ENCODE measurements at regions not wholly inside any gene's neighbourhood (a gene's known extent, or its start where the extent isn't known, plus 50 kb on each side); places are given as distances from the start of the nearest gene placed in this dataset.
A peak's percentile ranks its signal among the peaks of the same experiment; 100 is the strongest.

DNA sequence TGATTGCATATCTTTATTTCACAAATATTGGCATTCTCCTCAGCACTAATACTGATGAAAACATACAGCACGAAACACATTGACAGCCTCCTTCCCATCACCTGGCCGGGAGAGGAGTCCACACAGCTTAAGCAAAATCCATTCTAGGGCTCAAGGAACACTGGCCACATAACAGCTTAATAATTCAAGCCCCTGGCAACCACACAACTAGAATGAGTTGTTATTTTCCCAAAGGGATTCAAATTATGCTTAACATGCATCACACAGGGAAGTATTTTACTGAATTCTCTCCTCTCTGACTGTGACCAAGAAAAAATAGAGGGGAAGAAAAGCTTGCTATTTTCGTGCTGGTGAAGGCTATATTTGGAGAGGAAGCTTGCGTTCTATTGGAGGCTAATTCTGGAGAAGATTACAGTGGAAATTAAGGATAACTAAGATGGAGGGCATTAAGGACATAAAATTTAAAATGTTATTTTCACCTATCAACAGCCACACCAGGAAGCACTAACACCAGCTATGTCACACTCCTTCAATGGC, 198.5 kb downstream of the ADGRG6 start:
- peak; percentile 34 for DNase-seq

DNA sequence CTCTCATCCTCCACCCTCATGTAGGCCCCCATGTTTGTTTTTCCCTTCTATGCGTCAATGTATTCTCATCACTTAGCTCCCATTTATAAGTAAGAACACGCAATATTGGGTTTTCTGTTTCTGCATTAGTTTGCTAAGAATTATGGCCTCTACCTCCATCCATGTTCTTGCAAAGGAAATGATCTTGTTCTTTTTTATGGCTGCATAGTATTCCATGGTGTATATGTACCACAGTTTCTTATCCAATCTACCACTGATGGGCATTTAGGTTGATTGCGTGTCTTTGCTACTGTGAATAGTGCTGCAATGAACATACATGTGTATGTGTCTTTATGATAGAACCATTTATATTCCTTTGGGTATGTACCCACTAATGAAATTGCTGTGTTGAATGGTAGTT, 200.0 kb downstream of the ADGRG6 start:
- no peak for DNase-seq

DNA sequence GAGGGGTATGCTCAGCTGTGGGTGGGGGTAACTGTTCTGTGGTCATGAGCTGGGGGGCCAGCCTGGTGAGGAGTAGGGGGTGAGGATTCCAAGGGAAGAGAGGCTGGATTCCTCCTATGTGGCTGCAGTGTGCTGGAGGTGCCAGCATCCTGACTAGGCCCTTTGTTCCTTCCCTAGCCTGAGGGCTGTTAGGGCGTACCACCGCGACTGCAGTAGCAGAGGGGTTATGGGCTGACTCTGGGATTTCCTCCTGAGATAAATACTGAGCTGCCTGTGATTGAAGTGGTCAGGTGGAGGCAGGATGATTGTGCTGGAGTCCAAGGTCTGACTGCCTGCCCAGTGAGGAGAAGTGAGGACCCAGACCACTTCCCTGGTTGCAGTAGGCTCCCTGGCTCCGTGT, 205.3 kb downstream of the ADGRG6 start:
- no peak for DNase-seq

DNA sequence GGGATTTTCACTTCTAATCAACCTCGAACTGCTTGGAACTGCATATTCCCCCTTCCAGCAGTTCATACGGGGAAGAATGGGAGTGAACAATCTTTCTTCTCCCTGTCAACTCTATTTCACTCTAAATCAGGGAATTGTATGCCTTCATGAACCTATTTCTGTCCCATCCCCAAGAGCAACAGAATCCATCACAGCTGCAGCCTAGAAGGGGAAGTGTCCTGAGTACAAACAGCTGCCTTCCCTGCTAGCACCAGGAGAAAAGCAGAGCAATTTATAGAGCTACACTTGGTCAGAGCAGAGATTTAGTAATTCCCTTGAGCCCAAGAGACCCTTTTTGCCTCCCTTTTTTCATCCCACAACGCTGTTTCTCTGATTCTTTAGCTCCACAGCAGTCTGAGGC, 208.4 kb downstream of the ADGRG6 start:
- peak; percentile 9 for DNase-seq

DNA sequence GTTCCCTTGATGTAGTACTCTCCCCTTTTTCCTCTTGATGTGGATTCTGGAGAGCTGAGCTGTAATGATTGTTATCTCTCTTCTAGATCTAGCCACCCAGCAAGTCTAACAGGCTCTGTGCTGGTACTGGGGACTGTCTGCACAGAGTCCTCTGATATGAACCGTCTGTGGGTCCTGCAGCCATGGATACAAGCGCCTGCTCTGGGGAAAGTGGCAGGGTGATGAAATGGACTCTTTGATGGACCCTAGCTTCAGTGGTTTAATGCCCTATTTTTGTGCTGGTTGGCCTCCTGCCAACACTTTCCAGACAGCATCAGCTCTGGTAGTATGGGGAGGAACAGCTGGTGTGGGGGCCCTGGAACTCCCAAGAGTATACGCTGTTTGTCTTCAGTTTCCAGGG, 216.3 kb downstream of the ADGRG6 start:
- no peak for DNase-seq

DNA sequence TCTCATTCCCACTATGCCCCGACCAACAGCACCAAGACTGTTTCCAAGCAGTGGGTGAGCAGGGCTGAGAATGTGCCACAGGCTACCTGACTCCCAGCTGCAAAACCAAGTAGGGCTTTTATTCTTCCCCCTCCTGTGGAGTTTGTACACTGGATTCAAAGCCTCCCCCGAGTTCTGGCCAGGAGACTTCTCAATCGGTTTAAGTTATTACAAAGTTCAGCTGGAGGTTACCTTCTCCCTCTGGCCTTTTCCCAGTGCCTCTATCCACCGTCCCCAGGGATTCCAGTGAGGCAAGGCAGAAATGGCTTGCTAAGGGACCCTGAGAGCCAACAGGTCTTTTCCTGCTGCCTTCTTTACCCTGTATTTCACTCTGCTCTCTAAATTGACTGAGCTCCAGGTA, 217.0 kb downstream of the ADGRG6 start:
- DNase-seq: no peak

DNA sequence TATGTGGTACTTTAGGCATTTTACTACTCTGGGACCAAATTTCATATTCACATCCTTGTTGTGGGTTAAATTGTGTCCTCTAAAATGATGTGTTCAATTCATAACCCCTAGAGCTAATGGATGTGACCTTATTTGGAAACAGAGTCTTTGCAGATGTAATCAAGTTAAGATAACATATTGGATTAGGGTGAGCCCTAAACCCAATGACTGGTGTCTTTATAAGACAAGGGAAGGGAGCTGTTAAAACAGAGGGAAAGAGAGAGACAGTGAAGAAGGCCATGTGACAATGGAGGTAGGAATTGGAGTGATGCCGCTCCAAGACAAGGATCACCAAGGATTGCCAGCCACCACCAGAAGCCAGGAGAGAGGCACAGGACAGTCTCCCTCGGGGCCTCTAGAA, 220.0 kb downstream of the ADGRG6 start:
- DNase-seq: no peak

DNA sequence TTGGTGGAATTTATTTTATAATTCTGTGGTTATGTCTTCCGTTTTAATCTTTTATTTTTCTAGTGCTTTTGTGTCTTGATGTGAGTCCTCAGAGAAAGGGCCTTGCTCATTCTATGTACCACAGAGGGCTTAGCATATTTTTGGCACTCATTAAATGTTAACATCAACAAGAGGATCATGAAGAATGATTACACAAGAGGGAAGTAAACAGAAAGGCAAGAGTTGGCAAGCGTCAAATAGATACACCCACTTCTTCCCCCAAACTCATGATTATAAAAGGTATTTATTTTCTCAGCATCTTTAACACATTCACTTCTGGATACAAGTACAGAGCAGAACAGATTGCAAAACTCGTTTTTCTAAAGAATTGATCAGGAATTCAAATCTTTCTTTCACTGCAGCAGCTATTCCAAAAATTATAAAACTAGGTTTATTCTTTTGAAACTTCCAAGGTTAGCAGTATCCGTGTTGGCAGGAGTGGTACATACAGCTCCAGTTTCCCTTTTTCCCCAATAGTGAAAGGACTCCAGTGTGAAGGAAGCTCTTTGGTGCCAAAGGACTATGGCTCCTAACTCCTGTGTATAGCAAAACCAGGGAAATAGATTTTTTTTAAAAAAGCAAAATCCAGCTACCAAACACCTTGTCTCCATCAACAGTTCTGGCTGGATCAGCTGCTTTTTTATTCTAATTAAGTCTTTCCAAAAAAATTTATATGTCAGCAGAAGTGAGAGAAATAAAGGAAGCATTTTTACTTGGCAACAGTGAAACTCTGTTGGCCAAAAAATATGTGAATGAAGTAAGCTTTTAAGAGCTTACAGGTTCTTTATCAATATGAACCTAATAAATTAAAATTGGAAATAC, 221.9 kb downstream of the ADGRG6 start:
- peak; percentile 13 for DNase-seq

DNA sequence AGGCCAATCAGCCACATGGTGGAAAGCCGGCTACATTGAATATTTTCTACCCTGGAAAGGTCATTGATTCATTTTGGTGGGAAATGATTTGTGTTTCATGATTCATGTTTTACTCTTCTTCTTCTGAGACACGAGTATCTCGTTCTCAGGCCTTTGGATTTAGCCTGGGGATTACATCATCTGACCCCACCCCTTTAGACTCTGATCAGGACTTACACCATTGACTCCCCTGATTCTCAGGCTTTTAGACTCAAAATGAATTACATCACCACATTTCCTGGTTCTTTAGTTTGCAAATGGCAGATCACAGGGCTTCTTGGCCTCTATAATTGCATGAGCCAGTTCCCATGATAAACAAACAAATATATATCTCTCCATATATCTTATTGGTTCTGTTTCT, 228.8 kb downstream of the ADGRG6 start:
- no peak for DNase-seq

DNA sequence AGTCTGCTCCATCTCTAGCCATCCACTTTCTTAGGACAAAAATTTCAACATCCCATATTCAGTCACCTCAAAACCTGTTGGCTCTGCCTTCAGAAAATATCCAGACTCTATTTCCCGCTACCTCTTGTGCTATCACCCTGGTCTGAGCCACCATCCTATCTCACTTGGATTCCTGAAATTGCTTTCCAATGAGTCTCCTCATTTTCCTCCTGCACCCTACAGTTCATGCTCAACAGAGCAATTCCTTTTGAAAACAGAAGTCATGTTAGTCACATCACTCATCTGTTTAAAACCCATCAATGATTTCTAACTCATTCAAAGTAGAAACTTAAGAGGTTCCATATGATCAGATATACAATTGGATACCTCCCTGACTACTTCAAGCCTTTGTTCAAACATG, 229.9 kb downstream of the ADGRG6 start:
- DNase-seq: no peak

DNA sequence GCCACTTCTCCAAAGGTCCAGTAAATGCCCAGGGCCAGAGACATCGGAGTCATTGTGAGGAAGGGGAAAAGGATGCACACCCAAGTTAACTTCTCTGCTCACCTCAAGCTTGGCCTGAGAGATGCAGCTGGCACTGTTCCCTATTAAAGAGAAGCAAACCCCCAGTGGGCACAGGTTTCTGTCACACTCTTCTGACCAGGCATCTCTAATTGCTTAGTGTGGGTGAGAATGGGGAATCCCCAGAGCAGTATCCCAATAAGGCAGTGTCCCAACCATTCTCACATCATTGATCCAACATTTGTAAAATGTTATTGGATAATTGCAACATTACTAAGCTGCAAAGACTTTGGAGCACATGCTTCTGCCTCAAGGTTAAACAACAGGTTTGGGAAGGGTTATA, 232.3 kb downstream of the ADGRG6 start:
- DNase-seq: no peak

DNA sequence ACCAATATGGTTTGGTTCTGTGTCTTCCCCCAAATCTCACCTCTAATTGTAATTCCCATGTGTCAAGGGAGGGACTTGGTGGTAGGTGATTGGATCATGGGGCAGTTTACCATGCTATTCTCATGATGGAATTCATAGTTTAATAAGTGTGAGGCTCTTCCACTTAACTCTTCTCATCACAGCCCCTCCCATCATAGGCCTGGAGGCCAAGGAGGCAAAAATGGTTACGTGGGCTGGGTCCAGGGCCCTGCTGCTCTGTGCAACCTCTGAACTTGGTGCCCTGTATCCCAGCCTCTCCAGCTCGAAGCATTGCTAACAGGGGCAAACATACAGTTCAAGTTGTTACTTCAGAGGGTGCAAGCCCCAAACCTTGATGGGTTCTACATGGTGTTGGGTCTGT, 232.7 kb downstream of the ADGRG6 start:
- no peak for DNase-seq

DNA sequence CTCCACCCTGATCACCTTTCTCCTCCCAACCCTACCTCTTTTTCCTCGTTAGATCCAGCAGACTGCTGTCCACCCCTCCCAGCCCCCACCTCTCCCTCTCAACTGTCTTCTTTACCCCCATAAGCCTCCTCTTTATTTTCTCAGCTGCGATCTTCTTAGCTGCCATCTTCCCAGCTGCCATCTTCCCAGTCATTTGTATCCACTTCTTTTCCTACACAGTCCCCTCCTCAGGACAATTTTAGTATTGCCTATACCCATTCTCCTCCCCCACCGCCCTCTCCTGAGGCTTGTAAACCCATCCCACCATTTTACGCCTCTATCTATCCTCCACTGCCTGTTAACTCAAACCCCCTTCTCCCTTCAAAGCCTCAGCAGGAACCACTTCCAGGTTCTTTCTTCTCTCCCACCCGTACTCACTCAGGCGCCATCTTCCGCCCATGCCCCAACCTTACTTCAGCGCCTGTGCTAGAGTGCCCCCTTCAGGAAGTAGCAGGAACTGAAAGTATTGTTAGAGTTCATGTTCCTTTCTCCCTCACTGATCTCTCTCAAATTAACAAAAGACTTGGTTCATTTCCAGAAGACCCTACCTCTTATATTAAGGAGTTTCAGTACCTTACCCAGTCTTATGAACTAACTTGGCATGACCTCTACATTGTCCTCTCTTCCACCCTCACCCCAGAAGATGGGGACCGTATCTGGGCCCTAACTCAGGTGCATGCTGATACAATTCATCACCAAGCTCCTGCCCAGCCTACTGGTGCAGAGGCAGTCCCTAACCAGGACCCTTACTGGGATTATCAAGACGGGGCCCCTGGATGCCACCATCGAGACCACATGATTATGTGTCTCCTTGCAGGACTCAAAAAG, 236.0 kb downstream of the ADGRG6 start:
- no peak for DNase-seq

DNA sequence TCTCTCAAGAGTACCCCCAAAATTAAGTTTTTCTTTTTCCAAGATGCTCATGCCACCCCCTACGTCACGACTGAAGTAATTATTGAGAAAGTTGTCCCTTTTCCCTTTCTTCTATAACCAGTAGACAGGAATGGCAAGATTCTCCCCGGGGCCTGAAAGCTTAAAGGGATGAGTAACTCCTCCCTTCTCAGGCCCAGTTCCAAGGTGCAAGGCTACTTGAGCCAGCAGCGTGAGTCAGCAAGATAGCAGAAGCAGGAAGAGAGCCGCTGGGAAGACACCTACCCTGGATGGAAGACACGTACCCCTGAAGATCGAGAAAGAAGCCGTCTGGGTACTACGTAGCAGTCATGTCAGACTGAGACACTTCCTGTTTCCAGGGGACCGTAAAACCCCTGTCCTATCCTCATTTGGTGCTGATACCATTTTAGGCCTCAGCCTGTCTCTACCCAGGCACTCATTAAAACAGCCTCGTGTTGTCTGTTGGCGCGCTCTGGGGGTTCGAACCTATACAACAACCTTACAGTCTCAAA, 241.0 kb downstream of the ADGRG6 start:
- no peak for DNase-seq

DNA sequence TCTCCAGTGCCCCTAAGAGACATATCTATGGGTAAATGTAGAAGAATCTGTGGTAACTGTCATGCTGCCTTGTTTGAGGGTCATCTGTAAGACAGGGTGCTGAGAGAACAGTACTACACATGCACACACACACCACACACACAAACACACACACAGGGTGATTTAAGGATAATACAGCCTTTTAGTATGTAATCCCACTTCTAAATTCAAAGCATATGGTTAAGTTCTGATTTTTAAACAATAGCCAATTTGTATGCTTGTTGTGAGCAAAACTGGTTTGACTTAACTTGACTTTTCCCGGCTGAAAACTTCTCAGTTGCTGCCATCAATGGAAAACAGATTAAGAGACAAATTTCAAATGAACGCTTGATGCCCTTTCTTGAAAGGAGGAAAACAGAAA, 241.8 kb downstream of the ADGRG6 start:
- peak; percentile 35 for DNase-seq

DNA sequence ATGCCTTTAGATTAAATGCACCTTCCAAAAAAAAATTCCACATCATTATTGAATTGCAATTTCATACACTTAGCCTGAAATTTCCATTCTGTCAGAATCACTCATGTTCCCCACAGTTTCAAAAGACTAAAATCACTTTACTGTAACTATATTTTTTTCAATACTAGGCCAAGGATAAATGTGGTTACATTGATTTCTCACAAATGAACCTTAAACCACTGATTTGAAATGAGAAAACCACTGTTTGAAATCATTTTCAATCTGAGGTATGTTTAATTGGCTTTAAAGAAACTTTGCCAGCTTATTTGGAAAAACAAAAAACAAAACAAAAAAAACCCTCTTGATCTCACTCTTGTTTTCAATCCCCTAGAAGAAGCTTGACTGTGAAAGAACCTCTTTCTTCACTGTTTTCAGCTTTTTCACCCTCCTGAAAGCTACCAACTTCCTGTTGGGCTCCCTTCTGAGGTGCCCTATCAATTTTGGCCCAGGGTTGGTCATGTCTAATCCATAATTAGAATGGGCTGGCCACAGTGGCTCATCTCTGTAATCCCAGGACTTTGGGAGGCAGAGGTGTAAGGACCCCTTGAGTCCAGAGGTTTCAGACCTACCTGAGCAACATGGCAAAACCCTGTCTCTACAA, 242.5 kb downstream of the ADGRG6 start:
- DNase-seq: no peak

DNA sequence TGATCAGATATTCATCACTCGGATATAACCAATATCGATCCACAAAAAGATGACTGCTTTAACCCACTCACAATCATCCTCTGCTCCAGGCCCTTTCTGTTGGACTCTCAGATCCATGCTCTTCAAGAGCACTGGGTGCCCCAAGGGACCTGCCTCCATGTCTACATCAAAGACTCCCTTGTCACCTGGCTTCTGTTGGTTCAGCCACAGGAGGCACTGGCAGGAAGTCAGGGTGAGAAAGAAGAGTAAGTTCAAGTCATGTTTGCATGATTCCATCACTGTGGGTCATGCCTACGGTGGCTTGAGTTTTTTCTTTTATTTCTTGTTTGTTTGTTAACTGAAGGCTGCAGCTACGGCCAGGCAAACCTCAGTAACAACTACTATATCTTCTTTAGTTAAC, 243.3 kb downstream of the ADGRG6 start:
- no peak for DNase-seq

DNA sequence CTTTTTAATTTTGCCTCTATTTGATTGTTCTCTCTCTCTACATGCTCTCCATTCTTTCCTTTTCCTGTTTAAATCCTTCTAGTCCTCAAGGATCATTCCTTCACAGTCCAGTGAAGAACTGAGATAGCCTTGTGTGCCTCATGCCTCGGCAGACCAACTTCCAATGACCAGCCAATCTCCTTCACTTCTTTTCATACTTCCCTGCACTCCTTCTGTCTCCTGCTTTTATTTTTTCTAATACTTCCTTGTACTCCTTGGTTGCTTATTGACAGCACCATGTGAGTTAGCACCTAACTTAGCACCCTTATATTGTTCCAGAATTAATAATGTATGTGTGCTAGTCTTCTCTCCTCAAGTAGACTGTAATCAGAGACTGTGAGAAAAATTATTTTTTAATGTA, 246.8 kb downstream of the ADGRG6 start:
- DNase-seq: no peak

DNA sequence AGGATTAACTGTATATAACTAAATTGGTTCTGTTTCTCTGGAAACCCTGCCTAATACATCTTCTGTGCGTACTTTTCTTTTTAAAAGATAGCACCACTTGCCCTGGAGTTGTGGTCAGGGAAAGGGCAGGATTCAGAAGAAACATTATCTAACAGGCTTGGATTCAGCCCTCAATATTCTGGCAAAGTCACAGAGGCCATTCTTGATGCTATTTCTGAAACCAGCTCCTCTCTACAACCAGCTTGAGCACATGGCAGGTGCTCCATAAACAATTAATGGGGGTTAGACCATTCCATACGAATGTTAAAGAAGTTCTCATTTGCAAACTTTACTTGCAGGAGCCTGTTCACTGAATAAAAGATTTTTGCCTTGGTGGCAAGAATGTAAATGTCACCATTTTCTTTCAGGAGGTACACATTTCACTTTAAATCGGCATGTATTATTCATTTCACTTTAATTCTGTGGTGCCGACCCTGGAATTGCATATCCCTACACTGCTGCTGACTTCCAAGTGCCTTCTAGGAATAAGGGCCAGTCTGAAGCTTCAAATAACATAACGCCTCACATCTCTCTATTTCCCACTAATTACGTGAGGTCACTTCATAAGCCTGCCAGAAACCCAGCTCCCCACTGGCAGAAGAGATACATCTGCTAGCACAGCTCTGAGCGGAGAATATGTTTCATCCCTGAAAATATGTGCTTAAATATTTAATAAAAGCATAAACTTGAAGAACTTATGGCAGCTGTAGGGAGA, 248.7 kb downstream of the ADGRG6 start:
- no peak for DNase-seq

DNA sequence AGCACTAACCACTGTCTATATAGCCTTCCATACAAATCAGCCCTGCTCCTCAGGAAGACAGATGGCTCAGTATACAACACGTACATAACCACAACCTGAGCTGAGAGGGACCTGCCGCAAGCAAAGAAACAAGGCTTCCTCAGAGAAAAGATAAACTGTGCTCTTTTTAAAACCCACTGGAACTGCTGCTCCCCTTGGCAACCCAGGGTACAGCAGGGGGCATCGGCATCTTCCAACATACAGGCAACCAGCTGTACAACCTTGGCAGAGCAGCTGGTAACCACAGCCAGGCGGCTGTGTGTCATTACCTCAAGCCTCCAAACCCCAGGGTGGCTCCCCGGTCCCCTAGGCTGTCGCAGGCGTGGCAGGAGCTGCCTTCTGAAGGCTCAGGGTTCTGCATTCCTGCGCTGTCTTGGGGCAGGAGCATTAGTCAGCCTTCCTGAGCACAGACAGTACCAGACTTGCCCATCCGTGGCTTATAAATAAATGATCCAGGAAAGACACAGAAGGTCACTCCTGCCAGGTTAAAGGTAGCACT, 249.5 kb downstream of the ADGRG6 start:
- no peak for DNase-seq

DNA sequence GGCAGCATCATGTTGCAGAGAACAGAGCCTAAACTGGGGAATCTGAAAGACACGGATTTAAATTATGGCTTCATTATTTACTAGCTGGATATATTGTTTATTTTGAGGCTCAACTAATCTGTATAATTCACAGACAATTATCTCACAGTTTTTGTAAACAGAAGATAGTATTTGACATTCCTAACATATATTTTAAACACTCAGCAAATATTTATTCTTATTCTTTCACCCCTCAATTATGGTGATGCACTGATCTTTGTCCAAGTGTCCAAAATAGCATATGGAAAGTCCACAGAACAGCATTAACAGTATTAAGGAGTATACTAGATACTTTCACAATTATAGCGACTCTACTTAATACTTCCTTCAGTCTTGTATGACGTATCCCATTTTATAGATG, 257.0 kb downstream of the ADGRG6 start:
- DNase-seq: no peak
